ENCODE measurements at regions not wholly inside any gene's neighbourhood (a gene's known extent, or its start where the extent isn't known, plus 50 kb on each side); places are given as distances from the start of the nearest gene placed in this dataset.

- peak; percentile 89 for DNase-seq (ENCODE audit: low spot score)
- TF ChIP-seq CTCF (IDR thresholded peaks at IDR 0.05): no peak
- H3K4me3 ChIP-seq: no peak overlapping the region
- peak overlapping the region; percentile 6 to 63 for H3K27ac ChIP-seq
These were observed 55.5 kb upstream of the LOXL4 start for GRCh38 chr10:98323221-98324164.

GRCh38 chr10:98321186-98321780 lies 53.3 kb upstream of the LOXL4 start:
- H3K27ac ChIP-seq: no peak overlapping the region
- no peak overlapping the region for H3K4me3 ChIP-seq
- TF ChIP-seq CTCF (IDR thresholded peaks at IDR 0.05): no peak
- DNase-seq (ENCODE audit: low spot score): peak; percentile 64

- H3K4me3 ChIP-seq: no peak overlapping the region
- no peak for DNase-seq (ENCODE audit: low spot score)
- no peak for TF ChIP-seq CTCF (IDR thresholded peaks at IDR 0.05)
- H3K27ac ChIP-seq: no peak overlapping the region
These were observed 52.6 kb upstream of the LOXL4 start for GRCh38 chr10:98320486-98321185.

GRCh38 chr10:98318861-98319260 lies 50.9 kb upstream of the LOXL4 start:
- no peak for TF ChIP-seq CTCF (IDR thresholded peaks at IDR 0.05)
- Histone ChIP-seq H3K27ac (no peak overlapping the region), H3K4me3 (no peak overlapping the region)
- DNase-seq (ENCODE audit: low spot score): no peak

Data from coronary artery (tissue), 2 donors.